Panc1 (cell line): ENCODE measurements at regions not wholly inside any gene's neighbourhood (a gene's known extent, or its start where the extent isn't known, plus 50 kb on each side); places are given as distances from the start of the nearest gene placed in this dataset.

ENCODE experiments used
- ATAC-seq: fragments of 200-7000 bp; cut with Tn5 transposase; 2 replicates; pipeline ENCODE4 v1.9.1; 2020; ENCODE audit warnings: mild to moderate bottlenecking, moderate library complexity
- BruUV-seq: library from RNA; stranded (reverse); fragments of 400-500 nt; replicated peaks from 2 replicates; lab custom pipeline; 2021; lab: Mats Ljungman, UMichigan
- CTCF ChIA-PET: fragments of 300-600 bp; sonication (Branson Sonifier 250); formaldehyde crosslinking; loops from one replicate; lab custom pipeline; 2022; ENCODE audit warnings: antibody characterized with exemption; lab: Charles Lee
- POLR2A ChIA-PET: fragments of 300-600 bp; sonication (Branson Sonifier 250); formaldehyde crosslinking; loops from one replicate; lab custom pipeline; 2022; ENCODE audit warnings: antibody characterized with exemption; lab: Charles Lee
- DNase-seq: peaks from one replicate; pipeline ENCODE4 v3.0.0-alpha.2; 2010; ENCODE audit warnings: low read depth, low spot score
- H3K27ac ChIP-seq: 2 replicates; pipeline ENCODE4 v1.5.1; 2011; ENCODE audit warnings: mild to moderate bottlenecking, low read length, inconsistent platforms
- H3K27me3 ChIP-seq: fragments of 200-500 bp; sonication (Bioruptor generic); 2 replicates; pipeline ENCODE4 v1.6.0; 2014; ENCODE audit warnings: low read length, inconsistent platforms; ENCODE audit not compliant: control insufficient read depth, insufficient read depth
- H3K36me3 ChIP-seq: fragments of 200-500 bp; sonication (Bioruptor generic); 2 replicates; pipeline ENCODE4 v1.5.1; 2014; ENCODE audit warnings: inconsistent platforms, mild to moderate bottlenecking, low read length, moderate library complexity; ENCODE audit not compliant: control insufficient read depth, insufficient read depth
- H3K4me1 ChIP-seq: 2 replicates; pipeline ENCODE4 v1.5.1; 2011; ENCODE audit warnings: inconsistent platforms, mild to moderate bottlenecking, low read length, moderate library complexity; ENCODE audit not compliant: control insufficient read depth, insufficient read depth
- H3K4me3 ChIP-seq, 2 experiments: 2 replicates each; pipeline ENCODE4 v1.5.1; 2011 to 2012; ENCODE audit warnings: low read depth in 2 of 2, low read length in 2 of 2, mild to moderate bottlenecking in 2 of 2, inconsistent platforms in 1 of 2, moderate library complexity in 1 of 2
- H3K9me3 ChIP-seq: fragments of 200-500 bp; sonication (Bioruptor generic); 2 replicates; pipeline ENCODE4 v1.5.1; 2014; ENCODE audit warnings: low read depth, mild to moderate bottlenecking, inconsistent platforms, low read length, moderate library complexity; ENCODE audit not compliant: control insufficient read depth, insufficient read depth
- CTCF ChIP-seq: fragments of 450-650 bp; IDR thresholded peaks from 2 replicates; pipeline ENCODE4 v1.5.1; 2017; ENCODE audit warnings: mild to moderate bottlenecking
- POLR2AphosphoS5 ChIP-seq: IDR thresholded peaks from 2 replicates; pipeline ENCODE4 v1.6.1; 2012; ENCODE audit warnings: mild to moderate bottlenecking, low read depth, low read length, moderate library complexity
- REST ChIP-seq, 2 experiments: IDR thresholded peaks; 2 replicates each; pipeline ENCODE4 v1.6.1; 2011 to 2012; ENCODE audit warnings: low read depth in 2 of 2, control low read depth in 1 of 2, low read length in 1 of 2, mild to moderate bottlenecking in 1 of 2, moderate library complexity in 1 of 2; ENCODE audit not compliant: insufficient read depth in 1 of 2
- SIN3A ChIP-seq: IDR thresholded peaks from 2 replicates; pipeline ENCODE4 v1.6.1; 2012; ENCODE audit warnings: low read depth, mild to moderate bottlenecking, low read length, moderate library complexity, borderline replicate concordance; ENCODE audit not compliant: insufficient read depth
- in situ Hi-C: cut with HindIII; loops from 2 replicates; pipeline ENCODE4 v1.10.0; 2016; ENCODE audit warnings: low sequenced_read_pairs, low pct_unique_long_range_greater_than_20kb
- intact Hi-C: fragments of 100-400 bp; cut with micrococcal nuclease; formaldehyde crosslinking; loops from one replicate; pipeline ENCODE4 v1.10.0; 2022; ENCODE audit not compliant: unreplicated experiment

GRCh38 chrX:113929004-113929403, 654.9 kb upstream of the HTR2C start:
- in situ Hi-C loops, result no loop called here
- ATAC-seq (peak; percentile 74; the same call in 1 of the 2 replicates), DNase-seq (peak; percentile 22)
- POLR2A ChIA-PET, result no interaction called here
- TF ChIP-seq REST (IDR thresholded peaks at IDR 0.05; ENCODE audit: insufficient read depth in 1 of 2, low read depth in 2 of 2, low read length in 1 of 2) (no peak), POLR2AphosphoS5 (no peak), CTCF (peak; percentile 69)
- H3K36me3 ChIP-seq, result no peaks in the 10 kb centered on the region
- no peak overlapping the region for H3K4me3 ChIP-seq
- CTCF ChIA-PET, result no interaction called here
- H3K27ac ChIP-seq, result no peak overlapping the region
- intact Hi-C loops, result no loop called here
- no TSS peak for BruUV-seq
- no peaks in the 10 kb centered on the region for H3K27me3 ChIP-seq
- no peaks in the 10 kb centered on the region for H3K9me3 ChIP-seq
- no peaks in the 10 kb centered on the region for H3K4me1 ChIP-seq

- no peaks in the 10 kb centered on the region for H3K4me1 ChIP-seq
- DNase-seq (no peak), ATAC-seq (no peak)
- H3K4me3 ChIP-seq, result no peak overlapping the region
- TF ChIP-seq SIN3A (no peak), REST (IDR thresholded peaks at IDR 0.05; ENCODE audit: insufficient read depth in 1 of 2, low read depth in 2 of 2, low read length in 1 of 2) (no peak)
- H3K27me3 ChIP-seq, result no peaks in the 10 kb centered on the region
- CTCF ChIA-PET, result no interaction called here
- no peak overlapping the region for H3K27ac ChIP-seq
- no peaks in the 10 kb centered on the region for H3K36me3 ChIP-seq
- no TSS peak for BruUV-seq
- in situ Hi-C loops, result no loop called here
- intact Hi-C loops, result no loop called here
- H3K9me3 ChIP-seq, result no peaks in the 10 kb centered on the region
- POLR2A ChIA-PET, result no interaction called here
These were observed 663.2 kb upstream of the HTR2C start for GRCh38 chrX:113920661-113921060.
